ENCODE measurements at regions not wholly inside any gene's neighbourhood (a gene's known extent, or its start where the extent isn't known, plus 50 kb on each side); places are given as distances from the start of the nearest gene placed in this dataset.

DNA sequence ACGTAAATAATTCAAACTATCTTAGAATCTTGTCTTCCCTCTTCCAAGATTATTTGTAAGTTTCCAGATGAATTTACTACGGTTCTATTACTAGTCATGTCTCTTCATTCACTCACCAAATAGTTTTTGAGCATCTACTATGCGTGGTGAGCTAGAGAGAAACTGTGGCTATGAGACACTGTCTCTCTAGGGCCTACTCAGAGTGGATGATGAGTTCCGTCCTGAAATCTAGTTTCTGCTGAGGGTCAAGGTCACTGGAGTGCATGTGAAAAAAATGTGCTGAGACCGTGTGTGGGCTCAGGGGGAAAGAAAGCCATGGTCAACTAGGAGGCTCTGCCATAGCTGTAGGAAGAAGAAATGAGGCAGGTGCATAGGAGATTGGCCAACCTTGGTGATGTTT is 320.2 kb upstream of the GATB start:
- H3K4me3 ChIP-seq (ENCODE audit: low read length) = no peak overlapping the region
- no peak for DNase-seq (ENCODE audit: low read depth, low spot score)

DNA sequence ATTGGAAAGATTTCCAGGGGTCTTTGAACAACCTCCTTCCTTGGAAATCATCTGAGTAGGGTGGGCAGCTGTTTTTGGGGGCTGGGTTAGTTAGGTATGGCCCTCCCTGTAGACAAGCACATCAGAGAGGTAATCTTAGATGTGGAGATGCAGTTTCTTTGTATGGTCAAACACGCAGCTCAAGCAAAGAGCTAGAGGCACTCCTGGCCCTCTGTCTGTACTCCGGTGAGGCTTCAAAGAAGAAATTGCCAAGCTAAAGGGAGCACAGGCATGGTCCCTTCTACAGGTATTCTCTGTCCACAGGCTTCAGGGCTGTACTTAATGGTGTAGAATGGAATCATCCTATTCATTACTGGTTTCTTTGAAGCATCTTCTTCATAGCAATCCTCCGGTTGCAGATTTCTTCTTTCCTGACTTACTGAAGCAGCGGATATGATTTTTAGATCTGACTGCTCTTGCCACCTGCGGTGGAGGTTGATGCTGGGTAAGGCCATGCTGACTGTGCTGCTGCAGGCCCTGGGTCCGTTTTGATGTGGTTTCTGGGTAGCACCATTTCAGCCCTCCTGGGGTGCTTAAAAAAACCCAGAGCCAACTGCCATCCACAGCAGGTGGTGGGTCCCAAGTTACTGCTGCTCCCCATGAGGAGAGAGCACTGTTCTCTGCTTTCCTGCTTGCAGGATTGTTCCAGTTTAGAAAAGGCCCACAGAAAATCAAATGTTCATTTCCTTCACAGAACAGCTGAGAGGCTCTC is 318.9 kb upstream of the GATB start:
- peak overlapping the region; percentile 34 for H3K4me3 ChIP-seq (ENCODE audit: low read length)
- peak; percentile 100 for DNase-seq (ENCODE audit: low read depth, low spot score)

DNA sequence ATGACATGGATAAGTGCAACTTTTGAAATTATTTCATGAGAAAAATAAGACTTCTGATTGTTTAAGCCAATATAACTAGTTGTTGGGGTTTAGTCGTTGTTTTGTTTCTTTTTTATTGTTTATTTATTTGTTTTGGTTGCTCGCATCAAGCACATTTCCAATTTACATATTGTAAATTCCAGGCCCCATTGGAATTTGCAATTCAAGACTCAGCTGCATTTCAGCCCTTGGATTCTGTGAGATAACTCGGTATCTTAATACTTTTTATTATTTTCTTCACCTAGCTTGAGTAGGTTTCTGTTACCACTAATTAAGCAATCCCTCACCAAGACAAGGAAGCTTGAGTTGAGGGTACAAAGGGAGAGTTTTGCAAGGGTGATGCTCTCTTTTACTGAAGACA is 318.3 kb upstream of the GATB start:
- H3K4me3 ChIP-seq (ENCODE audit: low read length) = peak overlapping the region; percentile 34
- DNase-seq (ENCODE audit: low read depth, low spot score) = no peak

DNA sequence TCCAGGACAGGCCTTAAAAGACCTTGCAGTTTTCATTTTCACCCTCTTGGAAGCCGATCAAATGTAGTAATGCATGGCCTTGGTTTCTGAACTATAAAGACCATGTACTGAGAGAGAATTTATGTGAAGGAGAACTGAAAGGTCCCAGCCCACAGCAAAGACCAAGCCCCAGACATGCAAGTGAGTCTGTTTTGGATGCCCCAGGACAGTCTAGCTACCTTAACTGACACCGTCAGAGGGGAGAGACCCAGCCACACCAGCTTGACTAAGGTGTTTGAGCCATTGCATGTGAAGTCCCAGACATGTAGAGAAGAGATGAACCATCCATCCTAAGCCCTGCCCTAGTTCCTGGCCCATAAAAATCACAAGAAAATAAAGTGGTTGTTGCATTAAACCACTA is 316.8 kb upstream of the GATB start:
- H3K4me3 ChIP-seq (ENCODE audit: low read length) = no peak overlapping the region

DNA sequence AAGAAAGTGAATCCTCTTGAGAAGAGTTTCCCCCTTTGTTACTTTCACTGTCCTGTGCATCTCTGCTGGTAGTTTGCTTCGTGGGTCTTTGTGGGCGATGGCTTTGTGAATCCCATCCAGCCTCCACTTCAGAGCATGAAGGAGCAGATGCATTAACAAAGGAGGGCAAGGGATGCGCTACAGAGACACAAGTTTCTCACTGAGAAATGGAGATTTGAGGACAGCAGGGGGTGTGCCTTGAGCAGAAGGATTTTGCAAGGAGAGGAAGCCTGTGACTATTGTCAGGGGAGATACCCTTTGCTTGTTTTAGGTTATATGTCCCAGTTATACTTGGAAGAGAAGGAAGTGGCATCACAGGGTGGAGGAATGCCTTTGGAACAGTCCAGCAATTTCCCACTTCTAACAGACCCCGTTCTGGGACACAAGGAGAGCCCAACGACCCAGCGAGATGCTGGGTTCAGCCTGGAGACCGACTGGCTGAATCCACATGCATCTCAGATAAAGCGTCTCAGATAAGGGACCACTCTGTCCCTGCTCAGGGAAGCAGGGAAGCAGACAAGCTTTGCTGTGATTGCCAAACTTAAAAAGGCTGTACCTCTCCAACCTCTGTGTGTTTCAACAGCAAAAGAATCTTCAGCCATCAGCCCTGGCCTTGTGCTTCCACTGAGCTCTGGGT is 314.6 kb upstream of the GATB start:
- H3K4me3 ChIP-seq (ENCODE audit: low read length) = no peak overlapping the region
- DNase-seq (ENCODE audit: low read depth, low spot score) = no peak

More for the DNA sequence above, 316.8 kb upstream of the GATB start:
- DNase-seq (ENCODE audit: low read depth, low spot score) = no peak

DNA sequence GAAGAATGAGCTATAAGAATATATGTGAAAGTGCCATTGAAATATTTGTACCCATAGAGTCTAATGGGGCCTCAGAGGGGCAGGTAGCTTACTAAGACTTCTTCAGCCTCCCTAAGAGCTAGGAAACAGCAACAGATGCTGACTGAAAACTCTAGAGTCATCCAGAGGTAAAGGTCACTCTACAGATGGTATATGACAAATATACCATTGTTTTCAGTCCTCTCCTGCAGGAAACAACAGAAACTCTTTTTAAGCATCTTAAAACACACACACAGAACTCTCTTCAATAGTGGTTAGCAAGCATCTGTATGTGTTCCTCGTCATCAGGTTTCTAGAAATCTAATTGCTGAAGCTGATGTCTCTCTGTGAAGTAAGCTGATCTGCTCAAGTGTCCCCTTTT is 313.8 kb upstream of the GATB start:
- no peak for DNase-seq (ENCODE audit: low read depth, low spot score)
- H3K4me3 ChIP-seq (ENCODE audit: low read length) = no peak overlapping the region

DNA sequence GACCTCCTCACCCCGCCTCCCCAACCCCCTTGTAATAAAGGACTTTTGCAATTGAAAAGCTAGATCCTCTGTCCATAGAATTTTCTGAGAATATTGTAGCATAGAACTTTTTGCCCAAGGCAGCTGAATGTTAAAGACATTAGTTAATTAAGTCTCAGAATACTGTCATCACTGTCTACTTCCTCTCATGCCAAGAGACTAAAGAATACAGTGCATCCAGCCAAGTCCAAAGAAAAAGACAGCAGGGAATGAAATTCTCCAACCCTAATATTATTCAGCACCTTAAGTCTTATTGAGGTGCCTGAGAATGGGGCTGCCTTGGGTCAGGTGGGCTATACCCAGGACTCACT is 313.3 kb upstream of the GATB start:
- no peak for DNase-seq (ENCODE audit: low read depth, low spot score)

DNA sequence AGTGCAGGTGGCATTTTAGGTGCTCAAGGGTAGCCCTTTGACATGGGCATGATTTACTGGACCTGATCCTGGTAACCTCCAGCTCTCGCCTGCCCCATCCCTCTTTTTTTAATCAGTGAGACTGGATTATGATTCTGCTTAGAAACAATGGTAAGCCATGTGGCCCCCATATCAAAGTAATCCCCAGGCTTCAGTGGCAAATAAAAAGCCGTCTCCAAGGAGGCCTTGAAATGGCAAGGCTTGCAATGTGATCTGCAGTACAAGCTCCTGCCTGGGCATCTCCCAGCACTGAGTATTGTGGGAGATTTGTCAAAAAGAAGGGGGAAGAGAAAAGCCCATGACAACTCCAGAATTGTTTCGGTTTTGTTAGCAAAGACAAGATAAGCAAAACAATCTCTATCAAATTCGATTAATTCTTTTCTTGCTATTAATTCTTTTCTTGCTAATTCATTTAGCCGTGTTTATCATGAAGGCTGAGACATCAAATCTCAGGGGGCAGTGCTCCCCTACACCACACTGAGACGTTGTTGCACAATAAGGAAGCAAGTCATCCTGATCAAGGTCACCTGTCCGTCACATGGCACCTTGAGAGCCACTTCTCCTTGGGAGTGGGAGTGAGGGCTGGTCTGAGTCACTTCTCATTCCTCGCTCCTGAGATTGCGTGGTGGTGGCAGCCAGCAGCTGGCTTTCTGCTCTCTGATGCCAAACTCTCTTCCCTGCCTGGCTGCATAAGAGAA is 312.7 kb upstream of the GATB start:
- no peak overlapping the region for H3K4me3 ChIP-seq (ENCODE audit: low read length)
- DNase-seq (ENCODE audit: low read depth, low spot score) = no peak

More for the DNA sequence above, 313.3 kb upstream of the GATB start:
- no peak overlapping the region for H3K4me3 ChIP-seq (ENCODE audit: low read length)

DNA sequence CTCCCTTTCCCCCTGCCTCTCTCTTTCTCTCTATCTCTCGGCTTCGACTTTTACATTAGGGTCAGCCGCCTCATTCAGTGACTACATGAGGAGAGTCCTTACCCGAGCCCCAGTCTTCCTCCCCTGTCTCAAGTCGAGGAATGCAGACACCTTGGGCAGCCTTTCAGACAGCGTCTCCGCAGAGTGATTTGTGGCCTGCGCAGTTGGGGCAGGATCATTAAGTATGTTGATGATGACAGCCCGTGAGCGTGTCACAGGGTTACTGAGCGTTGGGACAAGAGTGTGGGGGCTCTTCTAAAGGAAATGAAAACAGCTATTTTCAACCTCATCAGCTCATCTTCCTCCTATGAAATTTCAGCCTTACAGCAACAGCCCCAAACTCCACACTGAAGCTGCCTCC is 312.1 kb upstream of the GATB start:
- H3K4me3 ChIP-seq (ENCODE audit: low read length) = no peak overlapping the region
- no peak for DNase-seq (ENCODE audit: low read depth, low spot score)

DNA sequence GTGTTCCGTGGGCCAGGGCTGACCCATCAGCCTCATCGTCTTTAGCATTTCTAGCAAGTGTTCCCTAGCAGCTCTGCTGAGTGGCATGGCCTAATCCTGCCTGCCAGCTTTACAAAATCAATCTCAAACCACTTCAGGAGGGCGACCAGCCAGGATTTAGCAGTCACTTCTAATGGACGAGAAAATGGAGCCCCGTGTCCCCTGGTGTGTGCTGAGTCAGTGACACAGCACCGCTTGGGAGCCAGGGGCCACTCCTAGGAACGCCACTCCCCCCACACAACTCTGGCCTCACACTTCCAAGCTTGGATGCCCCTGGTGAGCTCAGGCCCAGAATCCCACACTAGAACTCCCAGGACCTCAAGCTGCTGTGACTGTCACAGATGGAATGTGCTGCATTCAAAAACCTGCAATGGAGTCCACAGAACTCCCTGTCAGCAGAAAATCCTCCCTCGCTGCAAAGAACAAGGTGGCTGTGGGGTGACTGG is 311.2 kb upstream of the GATB start:
- no peak overlapping the region for H3K4me3 ChIP-seq (ENCODE audit: low read length)
- no peak for DNase-seq (ENCODE audit: low read depth, low spot score)

DNA sequence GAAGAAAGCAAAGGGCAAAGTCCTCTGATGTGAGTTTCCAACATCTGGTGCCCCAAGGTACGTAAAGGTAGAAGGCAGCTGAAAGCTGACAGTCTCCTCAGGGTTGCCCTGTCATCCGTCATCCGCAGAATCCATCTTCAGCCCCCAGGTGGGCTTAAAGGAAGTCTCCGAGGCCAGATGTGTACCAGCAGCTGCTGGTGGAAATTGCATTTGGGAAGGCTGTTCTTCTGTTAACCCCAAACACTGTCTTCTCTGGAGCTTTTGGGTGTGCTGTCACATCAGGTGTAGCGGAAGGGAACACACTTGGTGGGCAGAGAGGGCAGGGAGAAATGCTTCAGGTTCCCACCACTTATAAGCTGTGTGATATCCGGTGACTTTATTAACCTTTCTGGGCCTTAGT is 310.0 kb upstream of the GATB start:
- no peak for DNase-seq (ENCODE audit: low read depth, low spot score)
- no peak overlapping the region for H3K4me3 ChIP-seq (ENCODE audit: low read length)

DNA sequence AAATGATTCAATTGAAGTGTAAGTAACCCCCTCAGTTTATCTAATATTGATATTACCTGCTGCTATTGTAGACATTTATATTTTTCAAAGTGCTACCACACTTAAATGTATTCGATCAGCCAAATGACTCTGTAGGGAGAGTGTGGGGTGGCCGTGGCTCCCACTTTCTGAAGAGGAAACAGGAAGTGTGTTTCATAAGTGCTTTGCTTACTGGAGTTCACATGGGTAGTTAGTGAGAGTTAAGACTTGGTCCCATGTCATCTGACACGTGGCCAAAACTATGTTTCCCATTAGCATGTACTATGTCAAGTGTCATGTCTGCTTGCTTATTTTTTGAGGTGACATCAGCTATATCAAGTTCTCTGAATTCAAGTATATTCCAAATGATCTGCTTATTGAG is 308.1 kb upstream of the GATB start:
- no peak overlapping the region for H3K4me3 ChIP-seq (ENCODE audit: low read length)
- no peak for DNase-seq (ENCODE audit: low read depth, low spot score)

DNA sequence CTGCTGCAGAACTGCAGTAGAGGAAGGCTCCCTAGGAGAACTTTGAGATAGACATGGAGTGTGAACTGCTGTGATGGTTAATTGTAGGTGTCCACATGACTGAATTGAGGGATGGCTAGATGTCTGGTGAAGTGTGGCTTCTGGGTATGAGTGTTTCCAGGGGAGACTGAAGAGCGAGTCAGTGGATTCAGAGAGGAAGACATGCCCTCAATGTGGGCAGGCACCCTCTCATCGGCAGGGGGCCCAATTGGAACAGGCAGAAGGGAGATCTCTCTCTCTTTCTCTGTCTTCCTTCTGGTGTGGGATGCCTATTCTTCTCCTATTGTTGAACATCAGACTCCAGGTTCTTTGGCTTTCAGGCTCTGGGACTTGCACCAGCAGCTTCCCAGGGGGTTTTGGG is 304.7 kb upstream of the GATB start:
- DNase-seq (ENCODE audit: low read depth, low spot score) = no peak
- no peak overlapping the region for H3K4me3 ChIP-seq (ENCODE audit: low read length)

DNA sequence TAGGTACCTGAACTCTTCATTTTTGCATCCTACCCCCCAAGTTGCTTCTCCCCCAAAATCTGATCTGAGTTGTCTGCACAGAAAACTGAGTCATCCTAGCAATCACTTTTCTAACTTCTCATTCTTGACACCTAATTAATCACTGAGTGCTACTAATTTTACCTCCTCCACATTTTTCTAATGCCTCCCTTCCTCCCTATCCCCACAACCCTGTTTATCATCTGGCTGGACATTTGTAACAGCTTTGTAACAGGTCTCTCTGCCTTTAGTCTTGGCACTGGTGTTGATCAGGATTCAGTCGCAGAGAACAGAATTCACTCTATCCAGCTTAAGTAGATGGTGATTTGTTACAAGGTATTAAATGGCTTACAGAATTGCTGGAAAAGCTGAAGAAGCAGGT is 303.9 kb upstream of the GATB start:
- DNase-seq (ENCODE audit: low read depth, low spot score) = no peak
- no peak overlapping the region for H3K4me3 ChIP-seq (ENCODE audit: low read length)

DNA sequence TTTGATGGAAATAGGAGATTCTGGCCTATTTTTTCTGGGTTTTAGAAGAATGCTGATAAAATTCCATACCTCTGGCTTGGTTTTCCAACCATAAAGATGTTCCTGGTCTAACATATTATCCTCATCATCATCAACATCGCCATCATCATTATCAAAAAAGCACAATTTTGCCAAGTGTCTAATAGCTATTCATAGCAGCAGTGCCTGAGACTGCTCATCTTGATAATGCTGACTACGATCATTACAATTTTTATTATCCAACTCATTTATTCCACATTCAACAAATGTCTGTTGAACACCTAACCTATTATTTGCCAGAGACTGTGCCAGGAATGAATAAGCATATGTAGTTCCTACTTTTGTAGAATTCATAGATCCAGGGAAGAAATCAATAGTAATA is 303.5 kb upstream of the GATB start:
- no peak for DNase-seq (ENCODE audit: low read depth, low spot score)
- H3K4me3 ChIP-seq (ENCODE audit: low read length) = no peak overlapping the region

DNA sequence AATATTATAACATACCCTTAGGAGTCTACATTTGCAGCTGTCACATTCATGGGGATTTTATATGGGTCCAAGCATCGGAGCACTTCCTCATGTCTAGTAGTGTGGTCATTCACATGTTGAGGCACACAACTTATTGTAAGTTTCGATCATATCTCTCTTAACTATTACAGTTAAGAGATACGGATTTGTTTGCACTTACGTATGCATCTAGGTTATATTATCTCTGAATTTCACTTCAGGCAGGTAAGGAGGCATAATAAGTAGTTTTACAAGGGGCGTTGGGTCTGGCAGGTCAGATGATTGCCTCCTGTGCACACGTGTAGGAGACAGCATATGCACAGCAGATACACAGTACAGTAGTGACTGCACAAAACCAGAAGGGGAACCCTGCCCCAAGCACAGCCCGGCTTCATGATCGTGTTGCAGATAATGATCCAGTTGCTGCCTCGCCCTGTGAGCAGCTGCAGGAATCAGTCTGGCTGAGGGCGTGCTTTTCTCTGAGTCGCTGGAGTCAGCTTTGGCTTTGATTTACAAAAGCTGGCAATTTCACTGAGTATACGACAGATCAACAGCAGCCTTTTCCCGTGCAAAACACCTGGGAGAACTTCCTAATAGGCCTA is 302.9 kb upstream of the GATB start:
- peak; percentile 82 for DNase-seq (ENCODE audit: low read depth, low spot score)
- no peak overlapping the region for H3K4me3 ChIP-seq (ENCODE audit: low read length)

DNA sequence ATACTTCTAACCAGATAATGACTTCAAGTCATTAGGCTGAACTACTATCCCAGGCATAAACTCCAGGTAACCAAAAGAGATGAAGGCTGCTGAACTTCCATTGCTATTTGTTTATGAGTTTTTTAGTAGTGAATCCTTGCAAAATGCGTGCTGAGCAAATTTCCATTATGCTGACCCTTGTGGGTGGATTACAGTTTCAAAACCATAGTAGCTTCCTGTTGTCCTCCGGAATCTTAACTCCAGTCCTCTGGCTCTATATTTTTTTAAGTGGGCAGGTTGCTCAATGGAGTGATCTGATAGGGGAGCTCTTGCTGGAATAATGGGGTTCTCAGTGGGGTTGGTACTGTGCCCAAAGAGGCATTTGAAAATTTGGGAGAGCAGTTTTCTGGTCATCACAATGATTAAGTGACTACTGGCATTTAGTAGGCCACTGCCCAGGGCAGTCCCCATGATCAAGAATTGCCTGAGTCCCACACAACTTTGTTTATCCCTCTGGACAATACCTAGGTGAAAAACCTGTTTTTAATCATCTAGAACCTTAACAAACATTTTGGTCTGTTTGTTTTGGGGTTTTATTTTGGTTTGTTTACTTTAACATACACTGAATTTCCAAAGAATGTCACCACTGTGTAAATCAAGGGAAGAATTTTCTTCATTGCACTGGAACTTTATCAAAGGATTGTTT is 302.3 kb upstream of the GATB start:
- no peak overlapping the region for H3K4me3 ChIP-seq (ENCODE audit: low read length)
- DNase-seq (ENCODE audit: low read depth, low spot score) = no peak

DNA sequence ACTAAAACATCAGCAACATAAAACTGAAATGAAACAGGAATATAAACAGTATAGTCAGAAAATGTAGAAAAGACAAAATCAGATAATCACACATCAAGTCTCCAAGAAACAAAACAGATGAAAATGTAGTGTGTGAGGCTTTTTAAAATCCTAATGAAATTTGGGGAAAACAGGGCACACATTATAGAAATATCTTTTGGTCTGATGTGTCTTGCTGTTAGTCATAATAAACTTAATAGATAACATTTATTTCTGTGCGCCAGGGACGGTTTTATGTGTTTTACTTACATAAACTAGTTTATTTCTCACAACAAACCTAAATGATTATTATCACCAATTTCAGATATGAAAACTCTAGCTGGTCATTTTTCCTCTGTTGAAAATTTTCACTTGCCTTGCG is 293.9 kb upstream of the GATB start:
- no peak for DNase-seq (ENCODE audit: low read depth, low spot score)
- no peak overlapping the region for H3K4me3 ChIP-seq (ENCODE audit: low read length)

DNA sequence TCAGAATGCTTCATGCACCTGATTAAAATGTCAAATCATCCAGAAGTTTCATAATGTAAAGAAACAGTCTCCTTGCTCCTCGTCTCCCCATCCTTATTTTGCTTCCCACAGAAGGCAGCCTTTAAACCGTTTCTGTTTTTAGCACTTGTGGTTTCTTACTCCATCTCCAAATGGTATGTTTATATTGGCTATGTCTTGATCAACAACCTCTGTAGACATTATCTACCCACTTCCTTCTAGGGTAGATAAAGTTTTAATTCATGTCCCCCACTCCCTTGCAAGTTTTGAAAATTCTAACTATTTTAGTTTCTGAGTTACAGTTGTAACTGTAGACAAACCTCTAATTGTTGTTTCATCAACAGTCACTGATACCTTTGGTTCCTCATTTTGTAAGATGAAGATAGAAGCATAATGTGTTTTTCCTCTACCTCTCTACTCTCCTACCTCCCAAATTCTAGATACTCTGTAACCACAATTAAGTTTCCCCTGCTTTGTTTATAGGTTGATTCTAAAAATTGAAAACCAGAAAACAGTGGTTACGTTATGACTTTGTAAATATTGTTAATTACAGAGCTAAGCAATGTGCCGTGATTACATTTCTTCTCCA is 291.7 kb upstream of the GATB start:
- DNase-seq (ENCODE audit: low read depth, low spot score) = peak; percentile 62
- no peak overlapping the region for H3K4me3 ChIP-seq (ENCODE audit: low read length)
